ENCODE measurements at regions not wholly inside any gene's neighbourhood (a gene's known extent, or its start where the extent isn't known, plus 50 kb on each side); places are given as distances from the start of the nearest gene placed in this dataset.

DNA sequence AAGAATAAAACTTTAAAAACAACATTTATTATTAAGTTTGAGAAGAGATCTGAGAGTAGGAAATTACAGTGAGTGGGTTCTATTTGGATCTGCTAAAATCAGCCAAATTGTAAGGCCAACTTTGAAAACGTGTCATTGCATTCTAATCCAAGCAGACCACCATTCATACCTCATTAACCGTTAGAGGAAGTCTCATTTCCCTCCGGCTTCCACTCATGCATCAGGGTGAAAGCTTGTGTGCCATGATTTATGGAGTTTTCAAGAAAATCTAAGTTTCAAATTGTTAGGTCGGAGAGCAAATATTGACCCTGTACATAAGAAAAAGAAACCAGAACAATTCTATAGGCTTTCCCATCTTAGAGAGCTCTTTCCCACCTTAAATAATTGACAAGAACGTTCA is 166.6 kb upstream of the NRG3 start:
- TF ChIP-seq, protein P1, sequence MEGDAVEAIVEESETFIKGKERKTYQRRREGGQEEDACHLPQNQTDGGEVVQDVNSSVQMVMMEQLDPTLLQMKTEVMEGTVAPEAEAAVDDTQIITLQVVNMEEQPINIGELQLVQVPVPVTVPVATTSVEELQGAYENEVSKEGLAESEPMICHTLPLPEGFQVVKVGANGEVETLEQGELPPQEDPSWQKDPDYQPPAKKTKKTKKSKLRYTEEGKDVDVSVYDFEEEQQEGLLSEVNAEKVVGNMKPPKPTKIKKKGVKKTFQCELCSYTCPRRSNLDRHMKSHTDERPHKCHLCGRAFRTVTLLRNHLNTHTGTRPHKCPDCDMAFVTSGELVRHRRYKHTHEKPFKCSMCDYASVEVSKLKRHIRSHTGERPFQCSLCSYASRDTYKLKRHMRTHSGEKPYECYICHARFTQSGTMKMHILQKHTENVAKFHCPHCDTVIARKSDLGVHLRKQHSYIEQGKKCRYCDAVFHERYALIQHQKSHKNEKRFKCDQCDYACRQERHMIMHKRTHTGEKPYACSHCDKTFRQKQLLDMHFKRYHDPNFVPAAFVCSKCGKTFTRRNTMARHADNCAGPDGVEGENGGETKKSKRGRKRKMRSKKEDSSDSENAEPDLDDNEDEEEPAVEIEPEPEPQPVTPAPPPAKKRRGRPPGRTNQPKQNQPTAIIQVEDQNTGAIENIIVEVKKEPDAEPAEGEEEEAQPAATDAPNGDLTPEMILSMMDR (IDR thresholded peaks at IDR 0.05), result no peak
- TF ChIP-seq POLR2A (IDR thresholded peaks at IDR 0.05), result no peak

Measured in lower leg skin (tissue), 3 donors.